ENCODE measurements at regions not wholly inside any gene's neighbourhood (a gene's known extent, or its start where the extent isn't known, plus 50 kb on each side); places are given as distances from the start of the nearest gene placed in this dataset.
"Not testable (repeated sequence)": the region's sequence is repeated elsewhere in the genome, so short reads cannot be mapped to it uniquely, and the experiment has no call there.

DNA sequence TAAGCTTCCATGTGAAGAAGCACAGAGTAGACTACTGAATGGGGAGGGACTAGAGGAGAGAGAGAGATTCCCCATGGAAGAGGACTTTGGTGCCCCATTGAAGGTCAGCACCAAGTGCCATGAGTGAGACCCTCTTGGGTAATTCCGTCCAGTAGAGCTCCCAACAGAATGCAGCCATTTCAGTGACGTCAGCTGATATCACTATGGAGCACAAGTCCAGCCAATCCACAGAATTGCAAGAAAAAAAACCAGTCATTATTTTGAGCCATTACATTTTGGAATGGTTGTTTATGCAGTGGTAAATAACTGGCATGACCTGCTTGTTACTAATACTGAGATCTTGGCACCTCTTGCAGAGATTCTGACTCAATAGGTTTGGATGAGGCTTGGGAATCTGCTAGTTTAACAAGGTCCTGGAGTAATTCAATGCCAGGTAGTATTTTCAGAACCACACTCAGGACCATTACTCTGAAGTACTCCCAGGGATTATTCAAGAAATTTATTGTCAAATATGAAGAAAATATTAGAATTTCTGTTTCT is 52.6 kb upstream of the SP8 start:
- no peak for DNase-seq (ENCODE audit: low read depth)

DNA sequence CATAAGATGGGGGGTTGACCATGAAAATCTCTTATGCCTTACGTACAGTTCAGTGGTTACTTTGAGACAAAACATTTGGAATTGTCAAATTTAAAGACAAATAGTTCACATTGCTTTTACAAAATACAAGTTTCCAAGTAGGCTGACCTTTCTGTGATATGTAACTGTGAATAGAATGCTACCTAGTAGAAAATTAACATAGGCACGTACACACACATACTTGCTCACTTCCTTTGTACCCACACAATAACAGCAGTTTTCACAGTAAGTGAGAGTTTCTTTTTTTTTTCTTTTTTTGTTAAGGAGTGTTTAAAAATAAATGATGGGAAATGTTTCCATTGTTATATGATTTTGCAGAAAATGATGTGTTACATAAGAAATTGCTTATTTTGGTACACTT is 53.3 kb upstream of the SP8 start:
- no peak for DNase-seq (ENCODE audit: low read depth)

DNA sequence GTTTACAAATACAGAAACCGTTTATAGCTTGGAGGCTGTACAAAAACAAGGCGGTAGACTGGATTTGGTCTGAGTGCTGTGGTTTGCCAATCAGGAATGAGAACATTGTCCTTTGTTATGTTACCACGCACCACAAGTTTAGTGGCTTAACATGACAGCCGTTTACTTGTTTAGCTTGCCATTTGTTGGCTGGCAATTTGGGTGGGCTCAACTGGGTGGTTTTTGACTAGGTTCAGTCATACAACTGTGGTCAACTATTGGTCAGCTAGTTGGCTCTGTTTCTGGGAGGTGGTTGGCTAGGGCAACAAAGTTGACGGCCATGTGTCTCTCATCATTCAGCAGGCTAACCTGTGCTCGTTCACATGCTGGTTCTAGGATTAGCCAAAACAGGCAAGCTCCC is 60.1 kb upstream of the SP8 start:
- DNase-seq (ENCODE audit: low read depth), result no peak

DNA sequence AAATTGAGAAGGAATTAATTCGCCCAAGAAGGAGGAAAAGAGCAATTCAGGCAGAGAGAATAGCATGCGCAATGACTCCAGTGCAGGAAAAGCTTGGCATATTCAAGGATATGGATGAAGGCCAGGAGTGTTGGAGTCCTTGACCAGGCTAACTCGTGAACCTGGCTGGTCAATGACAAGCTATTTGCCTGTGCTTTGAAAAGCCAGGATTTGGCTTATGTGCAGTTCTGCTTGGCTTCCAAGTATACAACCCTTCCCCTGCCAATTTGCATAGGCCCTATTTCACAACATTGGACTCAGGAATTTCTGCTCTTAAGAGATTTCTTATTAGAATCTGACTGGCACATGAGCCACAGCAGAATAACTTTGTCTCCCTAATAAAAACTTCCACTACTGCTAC is 72.3 kb upstream of the SP8 start:
- DNase-seq (ENCODE audit: low read depth), result no peak

DNA sequence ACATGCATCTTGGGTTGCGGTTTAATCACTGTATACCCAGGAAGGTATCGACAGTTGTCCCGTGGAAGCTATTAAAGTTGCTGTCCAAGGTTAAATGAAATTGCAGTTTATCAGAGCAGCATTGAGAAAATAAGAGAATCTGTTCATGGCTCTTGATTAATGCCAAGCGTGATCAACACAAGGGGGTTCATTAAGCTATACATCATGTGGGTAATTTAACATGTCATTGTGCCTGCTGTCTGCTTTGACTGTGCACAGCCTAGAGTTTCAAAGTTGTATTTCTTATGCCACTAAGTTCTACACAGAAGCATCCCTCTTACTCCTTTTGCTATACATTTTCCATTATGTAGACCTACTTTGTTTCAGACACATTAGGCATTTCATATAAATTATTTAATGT is 74.8 kb upstream of the SP8 start:
- no peak for DNase-seq (ENCODE audit: low read depth)

DNA sequence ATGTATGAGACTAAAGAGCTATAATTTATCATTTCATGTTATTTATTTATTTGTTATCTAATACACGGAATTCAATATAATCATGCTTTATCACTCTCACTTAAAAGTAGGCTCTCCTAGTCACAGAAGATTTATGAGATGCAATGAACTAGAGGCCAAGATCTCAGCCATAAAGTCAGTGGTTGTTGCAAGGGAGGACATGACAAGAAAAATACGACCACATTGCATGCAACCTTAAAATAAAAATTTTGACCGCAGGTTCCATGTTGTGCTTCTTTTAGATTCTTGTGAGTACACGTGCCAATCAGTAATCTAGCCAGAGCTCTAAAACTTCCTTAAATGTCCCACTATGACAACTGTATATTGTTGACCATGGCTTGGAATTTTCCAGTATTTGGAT is 75.9 kb upstream of the SP8 start:
- DNase-seq (ENCODE audit: low read depth), result no peak

DNA sequence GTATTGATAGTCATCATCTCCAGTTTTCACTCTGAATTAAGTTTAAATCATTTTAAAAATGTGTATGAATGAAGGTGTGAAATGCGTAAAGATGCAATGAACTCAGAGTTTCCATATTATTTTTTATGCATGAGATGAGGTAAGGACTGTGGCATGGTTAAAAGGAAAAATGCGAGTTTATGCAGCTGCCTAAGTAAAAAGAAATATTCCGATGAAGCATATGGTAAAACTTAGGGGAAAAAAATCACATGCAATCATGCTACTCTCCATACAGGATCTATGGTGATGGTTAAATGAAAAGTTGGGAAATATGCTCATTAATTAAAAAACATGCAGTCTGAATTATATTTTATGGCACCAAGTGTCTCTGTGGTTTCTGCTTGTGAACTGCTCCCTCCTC is 77.5 kb upstream of the SP8 start:
- no peak for DNase-seq (ENCODE audit: low read depth)

DNA sequence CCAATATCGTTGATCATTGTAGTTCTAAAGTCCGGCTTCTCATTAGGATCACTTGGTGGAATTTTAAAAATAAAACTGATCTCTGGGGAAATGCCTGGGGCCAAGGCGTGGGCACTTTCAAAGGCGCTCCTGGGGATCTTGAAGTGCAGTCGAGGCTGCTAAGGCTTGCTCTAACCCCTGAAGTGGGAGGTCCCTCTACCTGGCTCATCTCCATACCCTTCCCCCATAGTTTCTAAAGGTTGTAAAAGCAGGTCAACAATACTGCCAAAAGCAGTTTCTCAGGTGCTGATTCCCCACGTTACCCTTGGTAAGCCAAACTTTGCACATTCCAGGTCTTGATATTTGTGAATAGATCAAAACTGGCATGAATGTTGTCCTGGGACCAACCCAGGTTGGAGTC is 79.0 kb upstream of the SP8 start:
- DNase-seq (ENCODE audit: low read depth), result no peak

DNA sequence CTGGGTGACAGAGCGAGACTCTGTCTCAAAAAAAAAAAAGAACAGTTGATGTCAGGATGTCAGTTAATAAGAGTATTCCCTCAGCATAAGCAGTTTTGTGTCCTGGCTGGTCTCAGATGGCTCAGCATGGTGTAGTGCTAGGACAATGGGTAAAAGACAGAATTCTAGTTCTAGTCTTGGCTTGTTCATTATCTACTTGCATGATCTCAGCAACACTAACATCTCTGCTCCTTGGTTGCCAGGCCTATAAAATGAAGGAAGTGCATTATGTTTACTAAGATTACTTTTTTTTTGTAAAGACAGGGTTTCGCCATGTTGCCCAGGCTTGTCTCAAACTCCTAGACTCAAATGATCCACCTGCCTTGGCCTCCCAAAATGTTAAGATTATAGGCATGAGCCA is 84.3 kb upstream of the SP8 start:
- no peak for DNase-seq (ENCODE audit: low read depth)

DNA sequence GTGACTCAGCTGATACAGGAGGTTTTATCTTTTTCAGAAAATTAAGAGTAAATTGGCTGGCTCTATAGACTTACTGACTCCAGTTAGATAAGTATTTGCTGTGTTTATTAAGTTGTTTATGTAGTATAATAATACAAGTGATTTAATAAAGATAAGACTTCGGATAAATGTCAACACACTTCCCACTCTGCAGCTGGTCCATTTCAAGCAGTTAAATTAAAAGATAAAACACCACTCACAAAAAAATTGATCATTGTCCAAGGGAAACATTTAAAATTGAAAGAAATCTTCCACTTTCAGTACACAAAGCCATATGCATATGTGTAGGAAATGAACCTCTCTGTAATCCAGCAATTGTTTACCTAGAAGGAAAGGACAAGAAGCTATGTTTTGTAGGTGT is 106.1 kb upstream of the SP8 start:
- no peak for DNase-seq (ENCODE audit: low read depth)

DNA sequence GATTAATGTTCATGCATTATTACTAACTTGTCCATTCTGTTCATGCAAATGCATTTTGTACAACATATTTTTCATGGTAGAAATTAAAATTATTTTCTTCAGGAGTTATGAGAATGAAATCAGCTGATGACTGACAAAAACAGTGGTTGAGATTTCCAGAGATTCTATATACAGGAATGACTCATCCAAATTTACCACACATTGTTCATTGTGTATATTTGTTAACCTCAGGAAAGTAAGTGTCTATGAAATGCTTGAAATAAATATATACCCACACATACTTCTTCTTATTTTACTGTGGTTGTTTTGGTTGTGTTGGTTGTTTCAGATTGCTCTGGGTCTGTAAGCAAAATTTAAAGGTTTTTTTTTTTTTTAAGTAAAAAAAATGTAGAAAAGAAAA is 108.1 kb upstream of the SP8 start:
- no peak for DNase-seq (ENCODE audit: low read depth)

DNA sequence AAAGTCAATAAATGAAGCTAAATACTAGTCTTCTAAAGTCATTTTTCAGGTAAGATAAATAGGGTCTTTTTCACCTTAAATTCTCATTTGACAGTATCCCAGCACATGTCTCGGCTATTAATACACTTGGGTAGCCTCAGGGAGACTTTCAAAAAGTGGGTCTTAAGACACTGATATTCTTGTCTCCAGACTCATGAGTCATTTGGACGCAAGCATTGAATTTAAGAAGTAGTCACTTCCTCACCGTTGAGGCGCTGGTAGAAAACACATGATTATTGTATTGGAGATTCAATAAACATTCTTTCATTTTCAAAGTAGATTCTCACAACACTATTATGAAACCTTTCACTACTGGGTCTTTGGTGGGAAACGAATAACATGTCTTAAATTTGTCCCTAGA is 108.9 kb upstream of the SP8 start:
- DNase-seq (ENCODE audit: low read depth), result no peak

DNA sequence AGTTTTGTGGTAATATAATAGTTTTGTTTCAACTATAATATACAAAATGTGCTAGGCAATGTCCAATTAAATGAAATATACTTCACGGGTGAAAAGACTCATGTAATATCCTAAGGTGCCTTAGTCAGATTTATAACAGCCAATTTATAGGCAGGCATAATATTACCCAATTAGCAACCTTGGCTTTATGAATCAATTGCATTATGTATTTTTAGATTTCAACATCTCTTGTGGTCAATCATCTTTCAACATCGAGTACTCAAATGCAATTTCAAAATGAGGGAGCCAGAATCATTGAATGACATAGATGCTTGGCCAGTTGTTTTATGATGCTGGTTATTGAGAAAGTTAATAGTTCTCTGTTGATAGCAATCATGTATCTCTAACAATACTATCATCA is 110.3 kb upstream of the SP8 start:
- DNase-seq (ENCODE audit: low read depth), result no peak

DNA sequence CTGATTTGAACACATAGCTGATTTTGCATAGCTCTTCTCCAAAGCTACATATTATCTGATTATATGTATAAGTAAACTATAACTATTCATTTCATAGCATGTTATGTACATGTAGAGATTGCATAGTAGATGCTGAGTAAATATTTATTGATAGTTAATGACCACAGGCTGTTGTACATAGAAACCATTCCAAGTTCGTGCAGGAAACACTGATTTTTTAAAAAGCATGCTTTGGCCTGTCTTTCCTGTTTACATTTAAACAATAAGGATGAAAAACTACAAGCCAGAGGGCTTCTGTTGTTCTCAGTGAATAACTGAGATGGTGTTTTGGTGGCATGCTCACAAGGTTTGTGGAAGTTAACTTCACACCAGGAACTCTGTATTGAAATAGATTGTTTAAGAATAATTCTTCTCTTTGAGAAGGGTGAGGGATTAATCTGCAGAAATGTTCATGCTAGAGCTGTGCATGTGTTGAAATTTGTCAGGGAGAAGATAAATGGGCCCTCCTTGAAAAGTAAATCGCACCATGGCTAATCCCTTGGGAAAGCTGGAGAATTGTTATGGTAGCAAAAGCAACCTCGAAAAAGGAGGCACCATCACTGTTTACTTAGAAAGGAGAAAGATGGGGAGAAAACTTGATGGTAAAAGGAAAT is 120.2 kb upstream of the SP8 start:
- no peak for DNase-seq (ENCODE audit: low read depth)

DNA sequence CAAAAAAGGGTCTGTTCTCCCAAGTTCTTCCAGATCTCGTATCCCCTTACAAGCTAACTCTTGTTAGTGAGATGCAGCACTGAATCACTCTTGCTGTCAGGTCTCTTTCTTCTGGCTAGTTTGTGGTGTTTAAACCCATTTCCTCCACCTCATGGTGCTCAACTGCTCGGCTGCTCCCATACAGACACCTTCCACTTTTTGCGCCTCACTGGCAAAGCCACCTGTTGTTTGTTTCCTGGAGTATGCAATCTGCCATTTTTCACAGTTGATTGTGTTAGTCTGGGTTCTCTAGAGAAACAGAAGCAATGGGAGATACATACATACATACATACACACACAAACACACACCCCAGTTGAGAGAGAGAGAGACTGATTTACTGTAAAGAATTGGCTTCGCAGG is 124.4 kb upstream of the SP8 start:
- DNase-seq (ENCODE audit: low read depth), result no peak

DNA sequence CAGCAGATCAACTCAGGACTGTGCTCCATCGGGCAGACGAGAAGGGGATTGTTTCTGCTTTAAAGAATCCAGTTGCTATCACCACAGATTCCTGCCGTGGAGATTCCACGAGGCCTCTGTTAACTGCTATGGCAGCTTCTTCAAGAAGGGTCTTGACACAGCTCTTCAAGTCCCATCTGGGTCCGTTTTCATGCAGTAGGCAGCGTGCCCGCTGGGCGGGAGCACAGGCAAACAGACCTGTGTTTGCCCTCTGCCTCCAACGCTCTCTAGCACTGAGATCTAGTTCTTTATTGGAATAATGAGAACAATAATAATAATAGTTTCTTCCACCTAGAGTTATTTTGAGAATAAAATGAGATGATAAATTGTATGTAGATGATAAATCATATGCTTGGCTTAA is 127.2 kb upstream of the SP8 start:
- no peak for DNase-seq (ENCODE audit: low read depth)

DNA sequence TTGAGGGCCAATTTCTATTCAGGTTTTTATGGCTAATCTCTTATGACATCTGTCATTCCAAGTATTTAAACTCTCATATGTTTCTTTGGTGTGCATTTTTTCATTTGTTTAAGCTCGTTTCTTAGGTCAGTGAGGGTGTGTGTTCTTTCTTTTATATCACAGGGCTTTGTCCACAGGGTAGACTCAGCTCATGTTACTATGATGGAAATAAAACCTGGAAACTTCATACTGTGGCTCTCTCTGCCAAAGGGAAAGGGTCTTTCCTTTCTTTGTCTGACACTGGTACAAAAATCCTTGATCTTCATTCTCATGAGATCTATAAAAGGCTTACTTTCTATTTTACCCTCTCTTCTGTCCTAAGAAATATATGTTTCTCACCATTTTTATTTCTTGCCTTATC is 129.6 kb upstream of the SP8 start:
- no peak for DNase-seq (ENCODE audit: low read depth)

DNA sequence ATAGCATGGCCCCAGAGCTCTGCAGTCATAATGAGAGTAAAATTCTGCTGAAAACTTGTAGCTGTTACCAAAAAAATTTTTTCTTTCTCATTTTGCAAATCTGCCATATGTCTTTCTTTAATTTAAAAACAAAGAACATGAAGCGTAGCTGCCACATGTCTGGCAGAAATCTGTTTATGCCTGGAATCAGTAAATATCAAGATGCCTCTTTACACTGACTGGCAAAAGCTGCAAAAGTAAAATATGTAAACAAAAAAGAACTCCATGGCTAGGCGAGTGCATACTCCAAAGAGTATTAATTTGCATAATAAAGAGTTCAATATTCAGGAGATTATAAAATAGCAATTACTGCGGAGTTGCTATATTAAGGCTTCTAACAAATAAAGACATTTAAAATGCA is 130.9 kb upstream of the SP8 start:
- DNase-seq (ENCODE audit: low read depth), result no peak

DNA sequence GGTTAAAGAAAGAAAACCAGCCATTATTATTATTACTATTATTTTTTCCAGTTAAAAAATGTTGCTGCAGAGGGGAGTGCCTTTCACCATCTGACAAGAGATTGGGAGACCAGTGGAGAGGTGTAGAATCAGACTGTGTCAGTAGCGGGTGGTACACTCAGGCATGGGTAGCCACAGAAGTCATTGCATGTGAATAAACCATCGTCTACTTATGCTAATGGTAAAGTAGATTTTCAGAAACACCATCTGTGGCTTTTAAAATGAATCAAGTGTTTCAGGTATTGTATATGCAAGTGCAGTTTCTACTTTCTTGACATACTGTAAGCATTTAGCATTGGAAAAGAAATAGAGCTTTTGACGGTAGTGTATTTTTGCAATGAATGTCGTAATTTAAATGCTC is 131.5 kb upstream of the SP8 start:
- no peak for DNase-seq (ENCODE audit: low read depth)

DNA sequence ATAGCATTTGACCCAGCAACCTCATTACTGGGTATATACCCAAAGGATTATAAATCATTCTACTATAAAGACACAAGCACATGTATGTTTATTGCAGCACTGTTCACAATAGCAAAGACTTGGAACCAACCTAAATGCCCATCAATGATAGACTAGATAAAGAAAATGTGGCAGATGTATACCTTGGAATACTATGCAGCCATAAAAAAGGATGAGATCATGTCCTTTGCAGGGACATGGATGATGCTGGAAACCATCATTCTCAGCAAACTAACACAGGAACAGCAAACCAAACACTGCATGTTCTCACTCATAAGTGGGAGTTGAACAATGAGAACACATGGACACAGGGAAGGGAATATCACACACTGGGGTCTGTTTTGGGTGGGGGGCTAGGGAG is 140.5 kb upstream of the SP8 start:
- not testable (repeated sequence) for DNase-seq (ENCODE audit: low read depth)

DNA sequence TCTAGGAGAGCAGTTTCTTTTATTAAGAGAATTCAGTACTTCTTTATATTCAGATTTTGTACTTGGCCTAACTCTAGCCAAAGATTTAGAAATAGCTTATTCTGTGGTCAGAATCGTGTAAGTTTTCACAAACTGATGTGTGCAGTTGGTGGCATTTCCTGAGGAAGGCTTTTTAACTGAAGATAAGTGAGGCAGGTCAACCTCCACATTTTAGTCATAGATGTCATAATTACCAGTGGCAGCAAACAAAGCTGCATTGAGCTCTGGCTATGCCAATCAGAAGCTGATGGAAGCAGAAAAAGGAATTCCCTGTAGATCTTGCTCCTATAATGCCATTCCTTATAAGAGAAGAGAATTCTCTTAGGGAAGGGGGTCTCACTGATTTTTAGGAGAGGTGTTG is 141.3 kb upstream of the SP8 start:
- DNase-seq (ENCODE audit: low read depth), result no peak

DNA sequence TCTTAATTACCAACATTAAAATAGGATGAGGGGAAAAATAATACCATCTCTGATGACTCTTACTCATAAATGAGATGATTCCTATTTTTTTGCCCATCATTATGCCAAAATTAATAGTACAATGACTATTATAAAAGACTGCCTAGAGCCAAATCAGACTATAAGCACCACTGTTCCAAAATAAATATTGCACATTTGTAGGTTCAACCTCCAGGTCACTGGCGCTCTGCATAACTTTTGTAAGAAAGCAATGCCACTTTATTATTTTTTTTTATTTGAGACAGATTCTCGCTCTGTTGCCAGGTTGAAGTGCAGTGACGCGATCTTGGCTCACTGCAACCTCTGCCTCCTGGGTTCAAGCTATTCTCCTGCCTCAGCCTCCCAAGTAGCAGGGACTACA is 142.5 kb upstream of the SP8 start:
- no peak for DNase-seq (ENCODE audit: low read depth)

DNA sequence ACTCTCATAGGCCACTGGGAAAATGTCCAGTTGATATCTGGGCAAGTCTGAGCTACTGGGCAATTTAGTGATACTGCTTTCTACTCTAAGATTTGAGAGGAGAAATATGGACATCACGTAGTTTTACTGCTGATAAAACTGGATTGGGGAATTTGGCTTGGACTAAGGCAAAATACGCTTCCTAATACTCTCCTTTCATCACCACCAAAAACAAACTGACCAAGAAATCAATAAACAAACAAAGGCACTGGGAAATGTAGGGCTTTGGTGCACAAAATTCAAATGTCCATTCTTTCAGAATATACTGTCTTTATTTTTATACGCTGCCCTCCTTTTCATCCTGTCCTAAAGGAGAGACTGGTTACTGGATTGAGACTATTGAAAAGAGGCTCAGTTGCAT is 145.1 kb upstream of the SP8 start:
- DNase-seq (ENCODE audit: low read depth), result no peak

DNA sequence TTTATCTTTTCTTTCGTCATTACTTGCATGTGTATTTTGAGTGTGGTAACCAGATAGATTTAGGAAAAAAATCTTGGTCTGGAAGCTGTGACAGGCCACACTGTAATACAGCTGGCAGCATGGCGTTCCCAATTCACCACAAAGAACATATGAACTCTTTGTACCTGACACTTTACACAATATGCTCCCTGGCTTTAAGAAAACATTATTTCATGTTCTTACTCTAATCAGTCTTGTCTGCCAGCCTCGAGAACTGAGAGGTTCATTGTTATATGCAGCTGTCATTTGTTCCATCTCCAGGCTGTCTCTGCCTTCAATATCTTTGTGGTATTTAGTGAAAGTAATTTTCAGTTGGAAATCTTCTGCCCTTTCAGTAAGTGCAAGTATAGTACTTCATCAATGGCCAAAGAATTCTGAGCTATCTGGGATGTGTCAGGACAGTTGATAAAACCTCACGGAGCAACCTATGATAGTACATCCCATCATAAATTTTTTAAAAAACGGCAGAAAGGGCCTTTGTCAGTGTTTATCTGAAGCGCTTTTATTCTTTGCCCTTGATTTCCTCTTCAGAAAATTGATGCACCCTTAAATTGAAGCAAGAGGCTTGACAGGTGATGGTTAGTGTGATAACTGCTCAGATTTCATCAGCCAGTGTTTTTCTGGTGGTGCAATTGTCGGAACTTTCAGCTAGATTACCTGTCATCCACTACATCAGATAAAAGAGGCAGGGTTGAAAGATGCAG is 146.3 kb upstream of the SP8 start:
- DNase-seq (ENCODE audit: low read depth), result no peak

Data from activated T-cell treated with anti-CD3 and anti-CD28 coated beads for 1 hour (primary cell).